OCI-LY3 (cell line): ENCODE measurements at regions not wholly inside any gene's neighbourhood (a gene's known extent, or its start where the extent isn't known, plus 50 kb on each side); places are given as distances from the start of the nearest gene placed in this dataset.

ENCODE experiments used
- EZH2phosphoT487 ChIP-seq: fragments of 200-600 bp; shearing (Covaris generic); IDR thresholded peaks from 2 replicates; pipeline ENCODE4 v1.6.1; 2018; ENCODE audit warnings: antibody characterized with exemption, mixed run types, low read depth
- TF ChIP-seq, protein P1 (sequence below): fragments of 200-600, 300-600 bp; sonication (generic); IDR thresholded peaks from 2 replicates; pipeline ENCODE4 v1.5.1; 2014; ENCODE audit warnings: antibody characterized with exemption, low read length, low read depth

DNA sequence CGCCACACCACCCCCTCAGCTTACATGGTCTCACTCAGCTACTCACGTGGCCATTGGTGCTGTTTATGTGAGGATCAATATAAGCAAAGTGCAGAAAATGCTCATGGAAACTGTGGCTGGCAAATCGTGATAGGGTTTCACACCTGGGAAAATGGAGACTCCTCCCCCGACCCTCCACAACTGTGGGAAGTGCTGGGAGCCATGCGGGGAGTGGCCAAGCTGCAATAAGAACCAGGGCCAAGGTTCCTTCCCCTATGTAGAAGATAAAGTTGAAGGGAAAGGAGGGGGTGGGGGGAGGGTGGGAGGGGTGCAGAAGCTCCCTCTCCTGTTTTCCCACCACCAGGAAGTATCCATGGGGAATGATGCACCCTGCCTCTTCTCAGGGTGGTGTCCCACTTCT lies 145.5 kb upstream of the MAMLD1 start:
- no peak for TF ChIP-seq EZH2phosphoT487
- TF ChIP-seq, protein P1, sequence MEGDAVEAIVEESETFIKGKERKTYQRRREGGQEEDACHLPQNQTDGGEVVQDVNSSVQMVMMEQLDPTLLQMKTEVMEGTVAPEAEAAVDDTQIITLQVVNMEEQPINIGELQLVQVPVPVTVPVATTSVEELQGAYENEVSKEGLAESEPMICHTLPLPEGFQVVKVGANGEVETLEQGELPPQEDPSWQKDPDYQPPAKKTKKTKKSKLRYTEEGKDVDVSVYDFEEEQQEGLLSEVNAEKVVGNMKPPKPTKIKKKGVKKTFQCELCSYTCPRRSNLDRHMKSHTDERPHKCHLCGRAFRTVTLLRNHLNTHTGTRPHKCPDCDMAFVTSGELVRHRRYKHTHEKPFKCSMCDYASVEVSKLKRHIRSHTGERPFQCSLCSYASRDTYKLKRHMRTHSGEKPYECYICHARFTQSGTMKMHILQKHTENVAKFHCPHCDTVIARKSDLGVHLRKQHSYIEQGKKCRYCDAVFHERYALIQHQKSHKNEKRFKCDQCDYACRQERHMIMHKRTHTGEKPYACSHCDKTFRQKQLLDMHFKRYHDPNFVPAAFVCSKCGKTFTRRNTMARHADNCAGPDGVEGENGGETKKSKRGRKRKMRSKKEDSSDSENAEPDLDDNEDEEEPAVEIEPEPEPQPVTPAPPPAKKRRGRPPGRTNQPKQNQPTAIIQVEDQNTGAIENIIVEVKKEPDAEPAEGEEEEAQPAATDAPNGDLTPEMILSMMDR, result no peak
